Panc1 (cell line): ENCODE measurements at regions not wholly inside any gene's neighbourhood (a gene's known extent, or its start where the extent isn't known, plus 50 kb on each side); places are given as distances from the start of the nearest gene placed in this dataset.

Experiments
- ATAC-seq: fragments of 200-7000 bp; cut with Tn5 transposase; 2 replicates; pipeline ENCODE4 v1.9.1; 2020; ENCODE audit warnings: mild to moderate bottlenecking, moderate library complexity
- BruUV-seq: library from RNA; stranded (reverse); fragments of 400-500 nt; replicated peaks from 2 replicates; lab custom pipeline; 2021; lab: Mats Ljungman, UMichigan
- CTCF ChIA-PET: fragments of 300-600 bp; sonication (Branson Sonifier 250); formaldehyde crosslinking; loops from one replicate; lab custom pipeline; 2022; ENCODE audit warnings: antibody characterized with exemption; lab: Charles Lee
- POLR2A ChIA-PET: fragments of 300-600 bp; sonication (Branson Sonifier 250); formaldehyde crosslinking; loops from one replicate; lab custom pipeline; 2022; ENCODE audit warnings: antibody characterized with exemption; lab: Charles Lee
- DNase-seq: peaks from one replicate; pipeline ENCODE4 v3.0.0-alpha.2; 2010; ENCODE audit warnings: low read depth, low spot score
- H3K27ac ChIP-seq: 2 replicates; pipeline ENCODE4 v1.5.1; 2011; ENCODE audit warnings: mild to moderate bottlenecking, low read length, inconsistent platforms
- H3K27me3 ChIP-seq: fragments of 200-500 bp; sonication (Bioruptor generic); 2 replicates; pipeline ENCODE4 v1.6.0; 2014; ENCODE audit warnings: low read length, inconsistent platforms; ENCODE audit not compliant: control insufficient read depth, insufficient read depth
- H3K36me3 ChIP-seq: fragments of 200-500 bp; sonication (Bioruptor generic); 2 replicates; pipeline ENCODE4 v1.5.1; 2014; ENCODE audit warnings: inconsistent platforms, mild to moderate bottlenecking, low read length, moderate library complexity; ENCODE audit not compliant: control insufficient read depth, insufficient read depth
- H3K4me1 ChIP-seq: 2 replicates; pipeline ENCODE4 v1.5.1; 2011; ENCODE audit warnings: inconsistent platforms, mild to moderate bottlenecking, low read length, moderate library complexity; ENCODE audit not compliant: control insufficient read depth, insufficient read depth
- H3K4me3 ChIP-seq, 2 experiments: 2 replicates each; pipeline ENCODE4 v1.5.1; 2011 to 2012; ENCODE audit warnings: low read depth in 2 of 2, low read length in 2 of 2, mild to moderate bottlenecking in 2 of 2, inconsistent platforms in 1 of 2, moderate library complexity in 1 of 2
- H3K9me3 ChIP-seq: fragments of 200-500 bp; sonication (Bioruptor generic); 2 replicates; pipeline ENCODE4 v1.5.1; 2014; ENCODE audit warnings: low read depth, mild to moderate bottlenecking, inconsistent platforms, low read length, moderate library complexity; ENCODE audit not compliant: control insufficient read depth, insufficient read depth
- POLR2AphosphoS5 ChIP-seq: IDR thresholded peaks from 2 replicates; pipeline ENCODE4 v1.6.1; 2012; ENCODE audit warnings: mild to moderate bottlenecking, low read depth, low read length, moderate library complexity
- SIN3A ChIP-seq: IDR thresholded peaks from 2 replicates; pipeline ENCODE4 v1.6.1; 2012; ENCODE audit warnings: low read depth, mild to moderate bottlenecking, low read length, moderate library complexity, borderline replicate concordance; ENCODE audit not compliant: insufficient read depth
- TCF7L2 ChIP-seq: IDR thresholded peaks from 2 replicates; pipeline ENCODE4 v1.6.1; 2011; ENCODE audit warnings: mild to moderate bottlenecking, low read depth, low read length, inconsistent platforms
- in situ Hi-C: cut with HindIII; loops from 2 replicates; pipeline ENCODE4 v1.10.0; 2016; ENCODE audit warnings: low sequenced_read_pairs, low pct_unique_long_range_greater_than_20kb
- intact Hi-C: fragments of 100-400 bp; cut with micrococcal nuclease; formaldehyde crosslinking; loops from one replicate; pipeline ENCODE4 v1.10.0; 2022; ENCODE audit not compliant: unreplicated experiment
- TF ChIP-seq, protein P1 (sequence below): fragments of 450-650 bp; IDR thresholded peaks from 2 replicates; pipeline ENCODE4 v1.5.1; 2017; ENCODE audit warnings: mild to moderate bottlenecking
- TF ChIP-seq, protein P2 (sequence below), 2 experiments: IDR thresholded peaks; 2 replicates each; pipeline ENCODE4 v1.6.1; 2011 to 2012; ENCODE audit warnings: low read depth in 2 of 2, control low read depth in 1 of 2, low read length in 1 of 2, mild to moderate bottlenecking in 1 of 2, moderate library complexity in 1 of 2; ENCODE audit not compliant: insufficient read depth in 1 of 2

DNA sequence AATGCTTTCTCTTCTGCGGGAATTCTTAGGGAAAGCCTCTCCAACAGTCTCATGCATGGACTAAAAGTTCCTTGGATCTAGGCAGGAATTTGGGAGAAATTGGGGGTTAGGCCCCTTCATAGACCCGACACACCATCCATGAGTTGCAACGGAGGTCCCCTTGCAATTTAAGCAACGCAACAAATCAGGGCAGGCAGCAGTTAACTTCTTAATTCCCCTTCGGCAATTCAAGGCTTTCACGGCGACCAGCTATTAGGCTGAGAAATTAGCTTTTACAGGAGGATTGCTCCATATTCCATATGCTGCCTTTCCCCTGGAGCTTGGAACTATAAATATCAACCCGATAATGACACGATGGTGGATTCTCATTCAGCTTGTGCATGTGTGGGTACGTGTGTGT lies 241.0 kb downstream of the SHOX start:
- Histone ChIP-seq H3K36me3 (no peaks in the 10 kb centered on the region), H3K27ac (no peak overlapping the region), H3K9me3 (no peaks in the 10 kb centered on the region), H3K27me3 (no peaks in the 10 kb centered on the region), H3K4me3 (no peak overlapping the region), H3K4me1 (no peaks in the 10 kb centered on the region)
- ATAC-seq = no peak
- intact Hi-C loops (no loop called here), in situ Hi-C loops (no loop called here)
- TF ChIP-seq TCF7L2 (no peak), SIN3A (no peak), POLR2AphosphoS5 (no peak)
- TF ChIP-seq, protein P1, sequence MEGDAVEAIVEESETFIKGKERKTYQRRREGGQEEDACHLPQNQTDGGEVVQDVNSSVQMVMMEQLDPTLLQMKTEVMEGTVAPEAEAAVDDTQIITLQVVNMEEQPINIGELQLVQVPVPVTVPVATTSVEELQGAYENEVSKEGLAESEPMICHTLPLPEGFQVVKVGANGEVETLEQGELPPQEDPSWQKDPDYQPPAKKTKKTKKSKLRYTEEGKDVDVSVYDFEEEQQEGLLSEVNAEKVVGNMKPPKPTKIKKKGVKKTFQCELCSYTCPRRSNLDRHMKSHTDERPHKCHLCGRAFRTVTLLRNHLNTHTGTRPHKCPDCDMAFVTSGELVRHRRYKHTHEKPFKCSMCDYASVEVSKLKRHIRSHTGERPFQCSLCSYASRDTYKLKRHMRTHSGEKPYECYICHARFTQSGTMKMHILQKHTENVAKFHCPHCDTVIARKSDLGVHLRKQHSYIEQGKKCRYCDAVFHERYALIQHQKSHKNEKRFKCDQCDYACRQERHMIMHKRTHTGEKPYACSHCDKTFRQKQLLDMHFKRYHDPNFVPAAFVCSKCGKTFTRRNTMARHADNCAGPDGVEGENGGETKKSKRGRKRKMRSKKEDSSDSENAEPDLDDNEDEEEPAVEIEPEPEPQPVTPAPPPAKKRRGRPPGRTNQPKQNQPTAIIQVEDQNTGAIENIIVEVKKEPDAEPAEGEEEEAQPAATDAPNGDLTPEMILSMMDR = no peak
- TF ChIP-seq, protein P2, sequence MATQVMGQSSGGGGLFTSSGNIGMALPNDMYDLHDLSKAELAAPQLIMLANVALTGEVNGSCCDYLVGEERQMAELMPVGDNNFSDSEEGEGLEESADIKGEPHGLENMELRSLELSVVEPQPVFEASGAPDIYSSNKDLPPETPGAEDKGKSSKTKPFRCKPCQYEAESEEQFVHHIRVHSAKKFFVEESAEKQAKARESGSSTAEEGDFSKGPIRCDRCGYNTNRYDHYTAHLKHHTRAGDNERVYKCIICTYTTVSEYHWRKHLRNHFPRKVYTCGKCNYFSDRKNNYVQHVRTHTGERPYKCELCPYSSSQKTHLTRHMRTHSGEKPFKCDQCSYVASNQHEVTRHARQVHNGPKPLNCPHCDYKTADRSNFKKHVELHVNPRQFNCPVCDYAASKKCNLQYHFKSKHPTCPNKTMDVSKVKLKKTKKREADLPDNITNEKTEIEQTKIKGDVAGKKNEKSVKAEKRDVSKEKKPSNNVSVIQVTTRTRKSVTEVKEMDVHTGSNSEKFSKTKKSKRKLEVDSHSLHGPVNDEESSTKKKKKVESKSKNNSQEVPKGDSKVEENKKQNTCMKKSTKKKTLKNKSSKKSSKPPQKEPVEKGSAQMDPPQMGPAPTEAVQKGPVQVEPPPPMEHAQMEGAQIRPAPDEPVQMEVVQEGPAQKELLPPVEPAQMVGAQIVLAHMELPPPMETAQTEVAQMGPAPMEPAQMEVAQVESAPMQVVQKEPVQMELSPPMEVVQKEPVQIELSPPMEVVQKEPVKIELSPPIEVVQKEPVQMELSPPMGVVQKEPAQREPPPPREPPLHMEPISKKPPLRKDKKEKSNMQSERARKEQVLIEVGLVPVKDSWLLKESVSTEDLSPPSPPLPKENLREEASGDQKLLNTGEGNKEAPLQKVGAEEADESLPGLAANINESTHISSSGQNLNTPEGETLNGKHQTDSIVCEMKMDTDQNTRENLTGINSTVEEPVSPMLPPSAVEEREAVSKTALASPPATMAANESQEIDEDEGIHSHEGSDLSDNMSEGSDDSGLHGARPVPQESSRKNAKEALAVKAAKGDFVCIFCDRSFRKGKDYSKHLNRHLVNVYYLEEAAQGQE (IDR thresholded peaks at IDR 0.05; ENCODE audit: insufficient read depth in 1 of 2, low read depth in 2 of 2, low read length in 1 of 2) = no peak
- BruUV-seq = no TSS peak
- no peak for DNase-seq
- CTCF ChIA-PET = no interaction called here
- POLR2A ChIA-PET = no interaction called here

DNA sequence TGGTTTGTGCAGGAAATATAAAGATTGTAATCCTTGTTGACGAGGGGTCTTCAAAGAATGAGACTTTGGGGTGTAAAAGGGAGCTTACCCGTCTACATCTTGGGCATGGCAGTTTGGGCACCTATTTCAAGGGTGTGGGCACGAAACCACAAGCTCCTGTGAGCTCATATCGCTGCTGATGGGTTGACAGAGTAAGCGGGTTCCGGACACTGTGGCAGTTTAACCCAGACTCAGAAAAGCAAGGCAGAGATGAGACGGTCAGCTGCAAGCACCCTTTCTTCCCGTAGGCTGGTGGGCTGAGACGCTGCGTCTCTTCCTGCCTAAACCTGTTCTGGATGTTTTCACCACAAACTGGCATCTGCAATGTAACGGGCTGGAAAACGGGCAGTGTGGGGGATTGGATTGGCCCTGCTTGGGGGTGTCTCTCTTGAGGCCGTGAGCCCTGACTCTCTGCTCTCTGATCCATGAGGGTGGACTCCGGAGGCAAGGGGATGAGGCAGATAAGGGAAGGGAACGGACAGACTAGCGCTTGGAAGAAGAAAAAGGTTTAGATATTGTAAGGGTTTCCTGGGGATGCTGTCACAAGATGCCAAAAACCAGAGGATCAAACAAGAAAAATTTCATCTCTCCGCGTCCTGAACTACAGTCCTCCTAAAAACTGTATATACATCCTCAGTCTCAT lies 237.5 kb downstream of the SHOX start:
- in situ Hi-C loops (no loop called here), intact Hi-C loops (no loop called here)
- ATAC-seq (no peak), DNase-seq (no peak)
- TF ChIP-seq, protein P2 (IDR thresholded peaks at IDR 0.05; ENCODE audit: insufficient read depth in 1 of 2, low read depth in 2 of 2, low read length in 1 of 2) = no peak
- TF ChIP-seq SIN3A (no peak), POLR2AphosphoS5 (no peak), TCF7L2 (no peak)
- TF ChIP-seq, protein P1 = no peak
- CTCF ChIA-PET = no interaction called here
- Histone ChIP-seq H3K27me3 (no peaks in the 10 kb centered on the region), H3K36me3 (no peaks in the 10 kb centered on the region), H3K27ac (no peak overlapping the region), H3K4me3 (no peak overlapping the region), H3K9me3 (no peaks in the 10 kb centered on the region), H3K4me1 (no peaks in the 10 kb centered on the region)
- POLR2A ChIA-PET = no interaction called here
- no TSS peak for BruUV-seq
